HUES6 (cell line): ENCODE measurements at regions not wholly inside any gene's neighbourhood (a gene's known extent, or its start where the extent isn't known, plus 50 kb on each side); places are given as distances from the start of the nearest gene placed in this dataset.

ENCODE experiments used
- H3K27ac ChIP-seq: 2 replicates; pipeline ENCODE4 v1.7.0; 2013; ENCODE audit warnings: low read depth, mild to moderate bottlenecking, low read length, inconsistent platforms
- H3K27me3 ChIP-seq: 2 replicates; pipeline ENCODE4 v1.6.1; 2013; ENCODE audit warnings: low read length; ENCODE audit not compliant: control insufficient read depth, insufficient read depth
- H3K36me3 ChIP-seq: 2 replicates; pipeline ENCODE4 v1.6.1; 2013; ENCODE audit warnings: low read length; ENCODE audit not compliant: control insufficient read depth, insufficient read depth
- H3K4me1 ChIP-seq: 2 replicates; pipeline ENCODE4 v1.6.1; 2013; ENCODE audit warnings: low read length; ENCODE audit not compliant: control insufficient read depth, insufficient read depth
- H3K4me3 ChIP-seq: 2 replicates; pipeline ENCODE4 v1.5.1; 2013; ENCODE audit warnings: low read depth, low read length
- H3K9ac ChIP-seq: one replicate; pipeline ENCODE4 v1.6.1; 2013; ENCODE audit warnings: mild to moderate bottlenecking, low read length
- H3K9me3 ChIP-seq: 2 replicates; pipeline ENCODE4 v1.6.1; 2013; ENCODE audit warnings: low read depth, low read length; ENCODE audit not compliant: control insufficient read depth, insufficient read depth

GRCh38 chr9:13596383-13596970 is 317.0 kb upstream of the MPDZ start:
- no peak overlapping the region for H3K9ac ChIP-seq
- no peak overlapping the region; the same call in 1 of the 2 replicates for H3K27ac ChIP-seq
- H3K36me3 ChIP-seq, result no peaks in the 10 kb centered on the region
- no peak overlapping the region for H3K4me3 ChIP-seq
- H3K27me3 ChIP-seq, result no peaks in the 10 kb centered on the region
- peaks cover 17% of the 10 kb centered on the region; the same call in 1 of the 2 replicates for H3K4me1 ChIP-seq
- H3K9me3 ChIP-seq, result no peaks in the 10 kb centered on the region

GRCh38 chr9:13590996-13591395 is 311.5 kb upstream of the MPDZ start:
- Histone ChIP-seq H3K27me3 (no peaks in the 10 kb centered on the region), H3K9ac (no peak overlapping the region), H3K4me1 (peaks cover 41% of the 10 kb centered on the region), H3K27ac (no peak overlapping the region), H3K4me3 (no peak overlapping the region), H3K36me3 (no peaks in the 10 kb centered on the region), H3K9me3 (no peaks in the 10 kb centered on the region)

- peak overlapping the region; percentile 59; the same call in 1 of the 2 replicates for H3K27ac ChIP-seq
- no peaks in the 10 kb centered on the region for H3K27me3 ChIP-seq
- H3K4me1 ChIP-seq, result peaks cover 40% of the 10 kb centered on the region
- no peak overlapping the region for H3K4me3 ChIP-seq
- H3K9me3 ChIP-seq, result no peaks in the 10 kb centered on the region
- H3K9ac ChIP-seq, result no peak overlapping the region
- no peaks in the 10 kb centered on the region for H3K36me3 ChIP-seq
Measured at GRCh38 chr9:13589034-13589737, 309.7 kb upstream of the MPDZ start.

- no peaks in the 10 kb centered on the region for H3K9me3 ChIP-seq
- peak overlapping the region; percentile 59; the same call in 1 of the 2 replicates for H3K27ac ChIP-seq
- no peak overlapping the region for H3K4me3 ChIP-seq
- H3K4me1 ChIP-seq, result peaks cover 40% of the 10 kb centered on the region
- H3K9ac ChIP-seq, result no peak overlapping the region
- H3K27me3 ChIP-seq, result no peaks in the 10 kb centered on the region
- H3K36me3 ChIP-seq, result no peaks in the 10 kb centered on the region
Measured at GRCh38 chr9:13588151-13589033, 308.9 kb upstream of the MPDZ start.

GRCh38 chr9:13587571-13587970 is 308.1 kb upstream of the MPDZ start:
- Histone ChIP-seq H3K4me3 (no peak overlapping the region), H3K4me1 (peaks cover 40% of the 10 kb centered on the region), H3K36me3 (no peaks in the 10 kb centered on the region), H3K27ac (no peak overlapping the region), H3K9me3 (no peaks in the 10 kb centered on the region), H3K9ac (no peak overlapping the region), H3K27me3 (no peaks in the 10 kb centered on the region)

GRCh38 chr9:13586587-13587374 is 307.3 kb upstream of the MPDZ start:
- no peaks in the 10 kb centered on the region for H3K9me3 ChIP-seq

GRCh38 chr9:13580760-13581159 is 301.3 kb upstream of the MPDZ start:
- Histone ChIP-seq H3K4me3 (no peak overlapping the region), H3K4me1 (peaks cover 22% of the 10 kb centered on the region), H3K36me3 (no peaks in the 10 kb centered on the region), H3K27ac (no peak overlapping the region), H3K9ac (no peak overlapping the region), H3K9me3 (no peaks in the 10 kb centered on the region), H3K27me3 (no peaks in the 10 kb centered on the region)

More at GRCh38 chr9:13586587-13587374, 307.3 kb upstream of the MPDZ start:
- Histone ChIP-seq H3K9ac (no peak overlapping the region), H3K27me3 (no peaks in the 10 kb centered on the region), H3K4me1 (peaks cover 40% of the 10 kb centered on the region), H3K36me3 (no peaks in the 10 kb centered on the region), H3K27ac (no peak overlapping the region), H3K4me3 (no peak overlapping the region)

GRCh38 chr9:13580131-13580530 is 300.6 kb upstream of the MPDZ start:
- Histone ChIP-seq H3K9me3 (no peaks in the 10 kb centered on the region), H3K4me3 (no peak overlapping the region), H3K9ac (no peak overlapping the region), H3K4me1 (peaks cover 29% of the 10 kb centered on the region), H3K27me3 (no peaks in the 10 kb centered on the region), H3K27ac (no peak overlapping the region), H3K36me3 (no peaks in the 10 kb centered on the region)

GRCh38 chr9:13576101-13576500 is 296.6 kb upstream of the MPDZ start:
- Histone ChIP-seq H3K9ac (no peak overlapping the region), H3K36me3 (no peaks in the 10 kb centered on the region), H3K4me3 (no peak overlapping the region), H3K9me3 (no peaks in the 10 kb centered on the region), H3K27me3 (no peaks in the 10 kb centered on the region), H3K27ac (no peak overlapping the region), H3K4me1 (peaks cover 30% of the 10 kb centered on the region)

GRCh38 chr9:13575558-13575957 is 296.1 kb upstream of the MPDZ start:
- Histone ChIP-seq H3K36me3 (no peaks in the 10 kb centered on the region), H3K4me1 (peaks cover 30% of the 10 kb centered on the region), H3K9me3 (no peaks in the 10 kb centered on the region), H3K4me3 (no peak overlapping the region), H3K9ac (no peak overlapping the region), H3K27me3 (no peaks in the 10 kb centered on the region), H3K27ac (no peak overlapping the region)
